Fibroblast of skin of right biceps (primary cell): ENCODE measurements at regions not wholly inside any gene's neighbourhood (a gene's known extent, or its start where the extent isn't known, plus 50 kb on each side); places are given as distances from the start of the nearest gene placed in this dataset.
"Not testable (repeated sequence)": the region's sequence is repeated elsewhere in the genome, so short reads cannot be mapped to it uniquely, and the experiment has no call there.

ENCODE experiments used
- DNase-seq: peaks from one replicate; pipeline ENCODE4 v3.0.0-alpha.2; 2013

DNA sequence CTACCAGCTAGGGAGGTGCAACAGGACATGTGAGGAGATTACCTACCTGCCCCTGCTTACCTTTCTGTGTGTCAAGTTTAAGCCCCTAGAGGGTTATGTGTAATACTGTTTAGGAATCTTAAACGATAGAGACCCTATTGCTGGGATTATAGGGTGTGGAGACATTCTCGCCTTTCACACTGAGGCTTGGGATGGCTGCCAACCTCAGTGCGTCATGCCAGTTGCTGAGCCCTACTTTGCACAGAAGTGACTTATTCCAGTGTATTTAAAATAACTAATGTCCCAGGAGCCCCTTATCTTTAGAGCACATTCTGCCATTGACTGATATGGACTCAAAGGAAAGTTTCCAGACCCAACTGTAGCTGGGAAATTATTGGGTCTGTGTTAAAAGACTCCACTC lies 76.6 kb upstream of the XPA start:
- DNase-seq, result peak; percentile 60

GRCh38 chr9:97774673-97775072 lies 77.5 kb upstream of the XPA start:
- DNase-seq, result no peak

GRCh38 chr9:97778740-97779139 lies 74.3 kb upstream of the FOXE1 start:
- not testable (repeated sequence) for DNase-seq

GRCh38 chr9:97779608-97780007 lies 73.4 kb upstream of the FOXE1 start:
- DNase-seq, result no peak

- no peak for DNase-seq
Measured at GRCh38 chr9:97781902-97782301, 71.1 kb upstream of the FOXE1 start.

GRCh38 chr9:97786341-97786740 lies 66.7 kb upstream of the FOXE1 start:
- peak; percentile 60 for DNase-seq

DNA sequence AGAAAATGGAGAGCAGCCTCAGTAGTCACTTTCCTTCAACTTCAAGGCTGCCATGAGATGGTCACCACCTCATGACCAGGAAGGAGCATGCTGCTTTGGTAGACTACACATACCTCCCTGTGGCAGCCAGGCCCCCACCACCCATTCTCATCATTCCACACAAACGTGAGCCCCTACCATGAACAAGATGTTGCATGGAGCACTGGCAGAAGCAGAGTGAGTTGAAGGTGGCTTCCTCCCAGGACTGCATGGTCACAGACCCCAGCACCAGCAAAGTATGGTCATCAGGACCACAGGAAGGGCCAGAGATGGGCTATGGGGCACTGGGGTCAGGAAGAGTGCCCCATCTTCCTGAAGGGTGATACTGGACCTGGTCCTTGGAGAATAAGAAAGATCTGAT lies 65.5 kb upstream of the FOXE1 start:
- no peak for DNase-seq

DNA sequence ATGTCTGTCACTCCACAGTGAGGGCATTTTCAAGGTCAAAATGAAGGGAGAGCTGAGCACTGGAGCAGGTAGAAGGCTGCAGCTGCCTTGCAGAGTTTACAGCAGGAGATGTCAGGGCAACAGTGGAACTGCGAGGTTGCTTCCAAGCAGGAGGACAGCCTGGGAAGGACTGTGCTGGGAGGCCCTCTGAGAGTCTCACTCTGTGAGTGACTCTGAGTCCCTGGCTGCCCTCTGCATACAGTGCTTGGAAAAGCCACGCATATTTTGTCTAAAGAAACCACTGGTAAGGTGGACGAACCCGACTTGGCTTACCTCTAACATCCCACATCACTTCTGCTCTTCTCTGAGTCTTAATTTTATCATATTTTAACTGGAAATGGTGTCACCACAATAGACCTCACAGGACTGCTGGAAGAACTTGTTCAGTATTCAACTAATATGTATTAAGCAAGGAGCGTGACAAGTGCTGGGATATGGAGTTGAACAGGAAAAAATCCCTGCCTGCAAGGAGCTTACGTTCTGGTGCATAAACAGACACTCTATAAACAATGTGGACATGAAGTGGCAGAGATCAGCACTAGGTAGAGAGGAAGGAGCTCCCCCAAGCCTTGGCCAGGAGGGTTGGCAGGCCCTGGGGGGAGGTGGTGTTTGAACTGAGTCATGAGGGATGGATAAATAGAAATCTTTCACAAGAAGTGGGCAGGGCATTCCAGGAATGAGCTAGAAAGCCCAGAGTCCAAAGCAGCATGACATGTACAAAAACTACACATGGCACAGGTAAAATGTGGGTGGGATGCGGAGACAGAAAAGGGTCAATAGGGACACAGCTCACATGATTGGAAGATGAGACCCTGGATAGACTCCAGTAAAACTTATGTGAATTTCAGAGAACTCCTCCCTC lies 64.0 kb upstream of the FOXE1 start:
- no peak for DNase-seq

- no peak for DNase-seq
Measured at GRCh38 chr9:97790542-97790941, 62.5 kb upstream of the FOXE1 start.

GRCh38 chr9:97791542-97791941 lies 61.5 kb upstream of the FOXE1 start:
- no peak for DNase-seq

DNA sequence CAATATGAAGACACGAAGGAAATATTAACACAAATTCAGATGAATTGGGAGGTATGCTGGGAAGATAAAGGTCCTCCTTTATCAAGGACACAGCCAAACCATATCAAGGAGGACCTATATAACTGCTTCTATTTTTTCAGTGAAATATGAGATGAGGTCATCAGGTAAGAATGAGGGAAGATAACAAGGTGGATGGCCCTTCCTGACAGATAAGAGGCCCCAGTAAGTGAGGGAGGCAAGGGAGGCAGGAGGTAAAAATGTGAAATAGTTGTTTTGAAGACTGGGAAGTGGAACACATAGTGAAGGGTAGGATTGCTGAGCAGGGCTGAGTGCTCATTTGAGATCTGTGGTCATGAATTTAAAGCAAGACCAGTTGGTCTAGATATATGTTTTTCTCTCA lies 60.0 kb upstream of the FOXE1 start:
- DNase-seq, result no peak

DNA sequence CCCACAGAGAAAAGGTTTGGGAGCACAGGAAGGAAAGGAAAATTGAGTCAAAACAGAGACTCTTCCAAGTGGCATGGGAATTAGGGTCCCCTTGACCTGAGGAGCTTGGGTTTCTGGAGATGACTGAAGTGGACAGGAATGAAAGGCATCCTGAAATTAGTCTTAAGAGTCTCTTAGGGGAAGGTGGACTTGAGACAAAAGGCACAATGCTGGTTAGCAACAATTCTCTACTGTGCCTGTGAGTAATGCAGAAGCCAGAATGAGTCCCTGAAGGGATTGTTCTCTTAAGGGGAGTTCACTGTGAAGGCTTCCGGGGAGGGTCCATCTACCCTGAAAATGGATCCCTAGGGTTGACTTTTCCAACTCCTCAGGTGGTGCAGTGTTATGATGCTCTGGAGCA lies 58.4 kb upstream of the FOXE1 start:
- no peak for DNase-seq

DNA sequence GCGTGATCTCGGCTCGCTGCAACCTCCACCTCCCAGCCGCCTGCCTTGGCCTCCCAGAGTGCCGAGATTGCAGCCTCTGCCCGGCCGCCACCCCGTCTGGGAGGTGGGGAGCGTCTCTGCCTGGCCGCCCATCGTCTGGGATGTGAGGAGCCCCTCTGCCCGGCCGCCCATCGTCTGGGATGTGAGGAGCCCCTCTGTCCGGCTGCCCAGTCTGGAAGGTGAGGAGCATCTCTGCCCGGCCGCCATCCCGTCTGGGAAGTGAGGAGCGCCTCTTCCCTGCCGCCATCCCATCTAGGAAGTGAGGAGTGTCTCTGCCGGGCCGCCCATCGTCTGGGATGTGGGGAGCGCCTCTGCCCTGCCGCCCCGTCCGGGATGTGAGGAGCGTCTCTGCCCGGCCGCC lies 56.9 kb upstream of the FOXE1 start:
- not testable (repeated sequence) for DNase-seq

DNA sequence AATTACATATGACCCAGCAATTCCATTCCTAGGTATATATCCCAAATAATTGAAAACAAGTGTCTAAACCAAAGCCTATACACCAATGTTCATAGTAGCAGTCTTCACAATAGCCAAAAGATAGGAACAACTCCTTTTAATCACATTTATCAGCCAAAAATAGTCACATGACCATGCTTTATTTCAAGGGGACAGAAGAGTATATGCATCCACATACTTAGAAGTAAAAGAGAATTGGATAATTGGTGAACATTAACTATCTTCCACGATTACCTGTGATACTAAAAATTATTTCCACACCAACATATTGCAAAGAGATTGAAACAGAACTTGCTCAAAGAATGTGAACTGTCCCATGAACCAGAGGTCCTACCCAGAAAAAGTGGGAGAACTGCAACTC lies 51.8 kb upstream of the FOXE1 start:
- no peak for DNase-seq

DNA sequence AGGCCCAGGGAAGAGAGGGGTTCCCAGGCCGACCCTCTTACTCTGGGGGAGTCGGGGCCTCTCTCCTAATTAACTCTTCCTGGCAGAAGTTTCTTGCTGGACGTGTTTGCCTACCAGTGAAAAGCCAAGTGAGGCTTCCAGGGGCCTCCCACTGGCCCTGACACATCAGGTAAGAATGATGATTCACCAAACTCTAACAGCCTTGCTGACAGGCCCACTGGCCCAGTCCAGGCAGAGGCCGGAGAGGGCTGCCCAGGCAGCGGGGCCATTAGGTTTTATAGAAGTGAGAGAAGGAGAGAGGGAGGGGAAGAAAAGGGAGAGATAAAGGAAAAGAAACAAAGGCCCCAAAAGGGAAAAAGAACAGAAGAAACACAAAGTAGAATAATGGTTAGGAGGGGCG lies 50.8 kb upstream of the FOXE1 start:
- DNase-seq, result peak; percentile 71

DNA sequence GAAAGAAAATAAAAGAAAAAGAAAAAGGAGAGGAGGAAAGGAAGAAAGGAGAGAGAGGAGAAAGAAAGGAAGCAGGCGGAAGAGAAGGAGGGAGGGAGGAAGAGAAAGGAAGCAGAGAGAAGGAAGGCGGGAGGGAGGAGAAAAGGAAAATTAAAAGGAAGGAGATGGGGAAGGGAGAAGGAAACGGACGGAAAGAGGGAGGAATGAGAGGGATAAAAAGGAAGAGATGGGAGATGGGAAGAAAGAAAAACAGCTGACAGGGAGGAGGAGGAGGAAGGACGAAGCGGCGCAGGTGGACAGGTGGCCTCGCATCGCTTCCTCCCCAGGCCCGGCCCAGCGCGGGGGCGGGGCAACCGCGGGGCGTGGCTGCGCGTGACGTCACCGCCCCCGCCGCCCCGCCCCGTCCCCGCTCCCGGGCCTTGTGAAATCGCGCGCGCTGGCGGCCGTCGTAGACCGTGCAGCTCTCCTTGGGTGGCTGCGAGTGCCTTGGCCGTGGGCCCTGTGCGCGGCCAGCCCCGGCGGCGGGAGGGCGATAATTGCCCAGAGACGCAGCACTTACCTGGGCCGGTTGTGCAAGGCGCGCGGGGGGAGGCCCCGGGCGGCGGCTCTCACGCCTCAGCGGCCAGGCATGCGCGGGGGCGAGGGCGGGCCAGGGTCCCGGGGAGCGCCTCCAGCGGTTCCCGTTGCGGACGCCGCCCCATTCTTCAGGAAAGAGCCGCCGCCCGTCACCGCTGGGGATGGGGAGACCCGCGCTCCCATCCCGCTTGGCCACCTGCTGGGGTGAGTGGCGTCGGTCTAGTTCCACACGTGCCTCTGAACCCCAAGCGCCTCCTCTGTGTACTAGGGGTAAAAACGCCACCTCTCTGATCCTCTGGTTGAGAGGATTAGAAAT lies 49.6 kb upstream of the FOXE1 start:
- DNase-seq, result peak; percentile 56
